ENCODE measurements at regions not wholly inside any gene's neighbourhood (a gene's known extent, or its start where the extent isn't known, plus 50 kb on each side); places are given as distances from the start of the nearest gene placed in this dataset.

DNA sequence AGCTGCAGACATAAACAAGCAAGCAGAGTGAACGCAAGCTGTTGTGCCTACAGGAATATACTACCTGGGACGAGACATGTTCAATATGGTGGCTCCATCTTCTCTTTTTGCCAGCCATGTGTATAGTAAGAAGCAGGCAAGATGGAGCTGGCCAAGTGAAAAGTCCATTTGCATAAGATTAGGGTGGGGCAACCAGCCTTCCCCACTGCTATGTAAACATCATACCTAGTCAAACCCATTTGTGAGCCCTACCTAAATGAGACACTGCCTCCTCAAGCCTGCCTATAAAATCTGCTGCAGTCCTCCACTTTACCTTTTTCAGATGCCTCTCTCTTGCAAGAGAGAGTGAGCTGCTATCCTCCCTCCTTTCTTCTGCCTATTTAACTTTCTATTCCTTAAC, 370.1 kb upstream of the PMFBP1 start:
- no peak for DNase-seq (ENCODE audit: low read depth)
- H3K4me3 ChIP-seq (ENCODE audit: low read depth, low read length) = no peak overlapping the region
- TF ChIP-seq, protein P1, sequence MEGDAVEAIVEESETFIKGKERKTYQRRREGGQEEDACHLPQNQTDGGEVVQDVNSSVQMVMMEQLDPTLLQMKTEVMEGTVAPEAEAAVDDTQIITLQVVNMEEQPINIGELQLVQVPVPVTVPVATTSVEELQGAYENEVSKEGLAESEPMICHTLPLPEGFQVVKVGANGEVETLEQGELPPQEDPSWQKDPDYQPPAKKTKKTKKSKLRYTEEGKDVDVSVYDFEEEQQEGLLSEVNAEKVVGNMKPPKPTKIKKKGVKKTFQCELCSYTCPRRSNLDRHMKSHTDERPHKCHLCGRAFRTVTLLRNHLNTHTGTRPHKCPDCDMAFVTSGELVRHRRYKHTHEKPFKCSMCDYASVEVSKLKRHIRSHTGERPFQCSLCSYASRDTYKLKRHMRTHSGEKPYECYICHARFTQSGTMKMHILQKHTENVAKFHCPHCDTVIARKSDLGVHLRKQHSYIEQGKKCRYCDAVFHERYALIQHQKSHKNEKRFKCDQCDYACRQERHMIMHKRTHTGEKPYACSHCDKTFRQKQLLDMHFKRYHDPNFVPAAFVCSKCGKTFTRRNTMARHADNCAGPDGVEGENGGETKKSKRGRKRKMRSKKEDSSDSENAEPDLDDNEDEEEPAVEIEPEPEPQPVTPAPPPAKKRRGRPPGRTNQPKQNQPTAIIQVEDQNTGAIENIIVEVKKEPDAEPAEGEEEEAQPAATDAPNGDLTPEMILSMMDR (conservative IDR thresholded peaks at IDR 0.05; ENCODE audit: low read depth, low read length) = no peak

DNA sequence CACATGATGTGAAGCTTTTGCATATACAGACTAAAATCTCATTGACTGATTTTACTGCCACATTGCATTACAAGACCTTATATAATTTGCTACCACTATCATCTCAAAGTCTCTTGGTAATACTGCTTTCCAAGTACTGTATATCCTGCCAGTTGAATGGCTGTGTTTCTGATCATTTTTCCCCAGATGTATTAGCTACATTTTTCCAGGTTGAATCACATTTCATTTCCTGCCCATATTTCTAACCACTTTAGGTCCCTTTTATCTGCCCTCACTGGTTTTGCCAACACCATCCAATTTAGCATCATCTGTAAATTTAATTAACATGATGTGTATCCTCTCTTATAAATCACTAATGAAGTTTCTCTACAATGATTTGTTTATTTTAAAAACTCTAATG, 365.7 kb upstream of the PMFBP1 start:
- no peak overlapping the region for H3K4me3 ChIP-seq (ENCODE audit: low read depth, low read length)
- no peak for DNase-seq (ENCODE audit: low read depth)
- TF ChIP-seq, protein P1 (conservative IDR thresholded peaks at IDR 0.05; ENCODE audit: low read depth, low read length) = no peak

DNA sequence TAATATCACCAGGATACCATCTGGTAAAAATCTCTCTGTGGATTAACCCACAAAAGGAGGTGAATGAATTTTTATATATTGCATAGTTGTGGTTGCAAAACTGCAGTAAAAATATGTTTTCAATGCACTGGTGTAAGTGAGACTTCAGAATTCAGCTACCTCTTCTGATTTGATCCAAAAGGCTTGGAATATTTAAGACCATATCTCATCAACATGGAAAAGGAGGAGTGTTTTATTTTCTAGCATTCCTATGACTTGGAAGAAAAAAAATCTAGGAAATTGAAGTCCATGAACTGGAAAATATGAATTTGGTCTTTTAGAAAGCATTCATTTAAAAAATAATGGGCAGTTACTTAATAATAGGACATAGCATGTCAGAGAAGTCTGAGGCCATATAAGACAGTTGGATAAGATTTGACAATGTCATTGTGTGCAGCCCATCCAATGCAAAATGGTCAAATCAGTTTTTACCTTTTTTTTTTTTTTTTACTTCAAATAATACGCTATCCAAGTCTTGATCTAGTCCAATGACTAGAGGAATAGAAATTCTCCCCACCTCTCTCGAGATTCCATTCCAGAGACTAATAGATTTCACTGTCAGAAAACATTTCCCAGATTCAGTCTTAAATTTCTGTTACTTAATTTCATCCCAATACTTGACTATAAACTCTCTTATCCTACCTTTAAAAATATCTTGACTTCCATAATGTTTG, 364.9 kb upstream of the PMFBP1 start:
- no peak overlapping the region for H3K4me3 ChIP-seq (ENCODE audit: low read depth, low read length)
- no peak for DNase-seq (ENCODE audit: low read depth)
- TF ChIP-seq, protein P1 (conservative IDR thresholded peaks at IDR 0.05; ENCODE audit: low read depth, low read length) = no peak

DNA sequence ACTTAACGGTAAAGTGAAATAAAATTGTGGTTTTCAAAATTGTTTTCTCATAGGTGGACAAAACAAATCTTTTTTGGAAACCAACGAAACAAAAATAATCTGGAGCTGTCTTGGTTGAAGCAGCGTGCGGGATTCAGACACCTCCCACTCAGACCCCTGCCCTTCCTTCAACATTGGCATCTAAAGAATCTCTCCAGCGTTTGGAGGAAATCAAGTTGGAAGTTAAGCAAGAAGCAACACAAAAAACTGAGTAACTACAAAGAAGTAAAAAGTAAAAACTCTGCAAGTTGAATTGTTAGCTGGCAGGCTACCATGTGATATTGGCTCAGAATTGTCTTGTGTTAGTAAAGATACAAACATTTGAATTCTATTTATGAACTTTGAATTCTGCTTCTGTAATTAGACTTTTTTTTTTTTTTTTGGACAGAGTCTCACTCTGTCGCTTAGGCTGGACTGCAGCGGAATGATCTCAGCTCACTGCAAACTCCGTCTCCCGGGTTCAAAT, 361.0 kb upstream of the PMFBP1 start:
- TF ChIP-seq, protein P1 (conservative IDR thresholded peaks at IDR 0.05; ENCODE audit: low read depth, low read length) = no peak
- DNase-seq (ENCODE audit: low read depth) = no peak
- H3K4me3 ChIP-seq (ENCODE audit: low read depth, low read length) = no peak overlapping the region

DNA sequence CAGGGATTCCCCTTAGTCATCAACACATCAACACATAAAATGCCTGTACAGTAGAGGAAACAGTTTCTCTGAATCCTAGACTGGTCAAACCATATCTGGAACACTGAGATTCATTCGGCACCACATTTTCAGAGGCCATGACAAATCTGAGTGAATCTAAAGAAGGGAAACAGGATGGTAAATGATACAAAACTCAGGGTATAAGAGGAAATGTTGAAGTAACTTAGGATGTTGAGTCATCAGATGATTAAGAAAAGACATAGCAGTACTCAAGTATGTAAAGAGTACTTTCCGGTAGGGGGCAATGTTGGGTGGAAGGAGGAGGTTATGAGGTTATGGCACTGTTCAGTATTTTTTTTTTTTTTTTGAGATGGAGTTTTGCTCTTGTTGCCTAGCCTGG, 358.5 kb upstream of the PMFBP1 start:
- no peak overlapping the region for H3K4me3 ChIP-seq (ENCODE audit: low read depth, low read length)
- TF ChIP-seq, protein P1 (conservative IDR thresholded peaks at IDR 0.05; ENCODE audit: low read depth, low read length) = peak; percentile 35
- DNase-seq (ENCODE audit: low read depth) = no peak

DNA sequence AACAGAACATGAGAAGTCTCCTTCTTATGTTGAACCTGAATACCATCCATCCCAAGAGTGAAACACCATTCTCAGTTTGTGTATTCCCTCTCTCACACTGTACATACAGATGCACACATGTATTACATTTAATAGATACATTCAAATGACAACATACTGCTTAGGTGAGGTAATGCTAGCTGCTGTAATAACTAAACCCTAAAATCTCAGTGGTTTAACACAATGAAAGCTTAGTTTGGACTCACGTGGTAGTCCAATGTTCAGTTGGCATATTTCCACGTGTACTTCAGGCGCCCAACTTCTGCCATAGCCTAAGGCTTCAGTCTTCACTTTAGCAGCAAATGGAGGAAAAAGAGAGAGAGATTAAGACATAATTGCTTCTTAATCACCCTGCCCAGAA, 351.1 kb upstream of the PMFBP1 start:
- DNase-seq (ENCODE audit: low read depth) = no peak
- no peak overlapping the region for H3K4me3 ChIP-seq (ENCODE audit: low read depth, low read length)
- TF ChIP-seq, protein P1 (conservative IDR thresholded peaks at IDR 0.05; ENCODE audit: low read depth, low read length) = no peak

DNA sequence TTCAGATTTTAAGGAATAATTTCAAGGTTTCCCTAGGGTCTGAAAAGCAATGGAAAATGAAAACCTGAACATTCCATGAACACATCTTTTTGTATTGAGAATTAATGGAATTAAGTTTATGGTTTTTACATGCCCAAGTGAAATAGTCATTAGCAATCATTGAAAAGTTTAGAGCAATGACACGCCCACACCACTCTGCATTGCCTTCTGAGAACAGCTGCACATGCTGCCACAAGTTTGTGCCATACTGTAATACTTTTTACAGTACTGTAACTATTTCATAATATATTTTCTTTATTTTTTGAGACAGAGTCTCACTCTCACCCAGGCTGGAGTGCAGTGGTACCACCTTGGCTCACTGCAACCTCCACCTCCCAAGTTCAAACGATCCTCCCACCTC, 345.2 kb upstream of the PMFBP1 start:
- TF ChIP-seq, protein P1 (conservative IDR thresholded peaks at IDR 0.05; ENCODE audit: low read depth, low read length) = no peak
- no peak overlapping the region for H3K4me3 ChIP-seq (ENCODE audit: low read depth, low read length)
- DNase-seq (ENCODE audit: low read depth) = no peak

All from epithelial cell of proximal tubule (primary cell).